Fibroblast of the aortic adventitia (primary cell): ENCODE measurements at regions not wholly inside any gene's neighbourhood (a gene's known extent, or its start where the extent isn't known, plus 50 kb on each side); places are given as distances from the start of the nearest gene placed in this dataset.
"Not testable (repeated sequence)": the region's sequence is repeated elsewhere in the genome, so short reads cannot be mapped to it uniquely, and the experiment has no call there.

Experiments used
- DNase-seq: peaks from one replicate; pipeline ENCODE4 v3.0.0-alpha.2; 2010; ENCODE audit warnings: low read depth
- H3K4me3 ChIP-seq: 2 replicates; pipeline ENCODE4 v1.5.1; 2011; ENCODE audit warnings: low read depth, mild to moderate bottlenecking, control low read depth, low read length, moderate library complexity
- TF ChIP-seq, protein P1 (sequence below): IDR thresholded peaks from 2 replicates; pipeline ENCODE4 v1.5.1; 2011; ENCODE audit warnings: mild to moderate bottlenecking, low read length, control low read depth, inconsistent platforms; ENCODE audit not compliant: insufficient read depth

DNA sequence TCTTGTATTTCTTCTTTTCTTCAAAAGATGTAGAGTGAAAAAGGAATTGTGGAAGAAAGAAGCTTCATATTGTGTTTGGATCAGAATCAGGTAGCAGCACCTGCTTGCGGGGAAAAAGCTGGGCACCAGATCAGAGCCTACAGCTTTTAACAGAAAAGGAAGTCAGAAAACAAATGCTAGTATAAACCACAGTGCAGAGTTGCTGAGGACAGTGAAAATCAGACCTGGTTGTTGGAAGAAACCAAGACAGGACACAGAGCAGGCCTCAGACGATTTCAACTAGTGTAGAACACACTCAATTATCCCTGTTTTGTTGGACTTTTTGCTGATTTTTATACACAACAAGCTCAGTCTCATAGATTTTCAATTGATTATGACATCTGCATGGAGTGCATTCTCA lies 221.4 kb downstream of the PTN start:
- TF ChIP-seq, protein P1, sequence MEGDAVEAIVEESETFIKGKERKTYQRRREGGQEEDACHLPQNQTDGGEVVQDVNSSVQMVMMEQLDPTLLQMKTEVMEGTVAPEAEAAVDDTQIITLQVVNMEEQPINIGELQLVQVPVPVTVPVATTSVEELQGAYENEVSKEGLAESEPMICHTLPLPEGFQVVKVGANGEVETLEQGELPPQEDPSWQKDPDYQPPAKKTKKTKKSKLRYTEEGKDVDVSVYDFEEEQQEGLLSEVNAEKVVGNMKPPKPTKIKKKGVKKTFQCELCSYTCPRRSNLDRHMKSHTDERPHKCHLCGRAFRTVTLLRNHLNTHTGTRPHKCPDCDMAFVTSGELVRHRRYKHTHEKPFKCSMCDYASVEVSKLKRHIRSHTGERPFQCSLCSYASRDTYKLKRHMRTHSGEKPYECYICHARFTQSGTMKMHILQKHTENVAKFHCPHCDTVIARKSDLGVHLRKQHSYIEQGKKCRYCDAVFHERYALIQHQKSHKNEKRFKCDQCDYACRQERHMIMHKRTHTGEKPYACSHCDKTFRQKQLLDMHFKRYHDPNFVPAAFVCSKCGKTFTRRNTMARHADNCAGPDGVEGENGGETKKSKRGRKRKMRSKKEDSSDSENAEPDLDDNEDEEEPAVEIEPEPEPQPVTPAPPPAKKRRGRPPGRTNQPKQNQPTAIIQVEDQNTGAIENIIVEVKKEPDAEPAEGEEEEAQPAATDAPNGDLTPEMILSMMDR = no peak
- no peak overlapping the region for H3K4me3 ChIP-seq
- DNase-seq = no peak

DNA sequence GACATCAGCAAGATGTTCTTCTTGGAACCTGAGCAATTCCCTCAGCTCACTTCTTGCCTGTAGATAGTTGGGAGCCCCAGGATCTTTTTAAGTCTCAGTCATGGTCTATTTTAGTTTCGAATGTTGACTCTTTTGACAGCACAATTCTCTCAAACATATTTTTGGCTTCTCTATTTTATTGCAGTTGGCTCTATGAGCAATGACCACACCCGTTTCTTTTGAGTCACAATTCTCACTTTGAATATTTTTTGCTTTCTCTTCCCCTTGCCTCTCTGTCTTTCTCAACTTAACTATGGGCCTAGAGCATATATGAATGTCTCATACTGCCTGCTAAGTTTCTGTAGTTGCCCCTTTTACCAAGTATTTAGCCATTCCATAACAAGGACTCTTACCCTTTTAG lies 222.8 kb downstream of the PTN start:
- DNase-seq = peak; percentile 76
- no peak overlapping the region for H3K4me3 ChIP-seq
- TF ChIP-seq, protein P1 = no peak

DNA sequence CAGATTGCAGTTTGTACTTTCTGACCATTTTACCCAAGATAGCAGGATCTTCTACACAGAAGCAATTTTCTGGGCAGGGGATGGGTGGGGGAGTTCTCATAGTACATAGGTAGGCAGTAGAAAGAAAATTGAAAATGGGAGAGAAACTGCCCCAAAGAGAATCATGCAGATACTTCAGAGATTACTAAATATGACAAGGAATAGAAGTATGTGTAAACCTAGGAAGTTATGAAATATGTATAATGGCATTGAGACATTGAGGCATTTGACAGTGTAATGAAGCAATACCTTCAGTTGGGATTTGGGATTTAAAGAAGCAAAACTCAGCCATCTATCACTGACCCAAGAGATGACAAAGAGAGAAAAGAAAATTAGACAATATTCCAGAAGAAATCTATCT lies 233.0 kb downstream of the PTN start:
- peak; percentile 50 for DNase-seq
- TF ChIP-seq, protein P1 = no peak
- H3K4me3 ChIP-seq = no peak overlapping the region

DNA sequence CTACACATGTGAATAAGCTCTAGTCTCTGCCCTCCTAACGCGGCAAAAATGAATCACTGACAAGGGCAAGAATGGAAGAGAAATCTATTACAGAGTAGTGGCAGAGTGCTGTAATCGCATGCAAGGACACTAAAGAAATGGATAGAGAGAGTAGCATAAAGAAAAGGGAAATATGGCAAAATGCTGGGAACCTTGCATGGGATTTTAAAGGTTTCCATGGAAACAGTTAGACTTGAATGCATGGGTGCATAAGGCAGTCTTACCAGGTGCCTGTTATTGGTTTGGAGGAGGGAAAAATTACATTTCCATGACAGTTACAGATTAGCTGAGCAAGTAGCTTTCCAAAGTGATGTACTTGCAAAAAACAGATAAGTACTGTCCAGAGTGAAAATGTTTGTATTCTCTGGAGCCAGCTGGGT lies 233.4 kb downstream of the PTN start:
- TF ChIP-seq, protein P1 = peak; percentile 4
- H3K4me3 ChIP-seq = no peak overlapping the region
- DNase-seq = peak; percentile 24

DNA sequence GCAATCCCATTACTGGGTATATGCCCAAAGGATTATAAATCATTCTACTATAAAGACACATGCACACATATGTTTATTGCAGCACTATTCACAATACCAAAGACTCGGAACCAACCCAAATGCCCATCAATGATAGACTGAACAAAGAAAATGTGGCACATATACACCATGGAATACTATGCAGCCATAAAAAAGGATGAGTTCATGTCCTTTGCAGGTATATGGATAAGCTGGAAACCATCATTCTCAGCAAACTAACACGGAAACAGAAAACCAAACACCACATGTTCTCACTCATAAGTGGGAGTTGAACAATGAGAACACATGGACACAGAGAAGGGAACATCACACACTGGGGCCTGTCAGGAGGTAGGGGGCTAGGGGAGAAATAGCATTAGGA lies 235.7 kb downstream of the PTN start:
- not testable (repeated sequence) for DNase-seq, H3K4me3 ChIP-seq

DNA sequence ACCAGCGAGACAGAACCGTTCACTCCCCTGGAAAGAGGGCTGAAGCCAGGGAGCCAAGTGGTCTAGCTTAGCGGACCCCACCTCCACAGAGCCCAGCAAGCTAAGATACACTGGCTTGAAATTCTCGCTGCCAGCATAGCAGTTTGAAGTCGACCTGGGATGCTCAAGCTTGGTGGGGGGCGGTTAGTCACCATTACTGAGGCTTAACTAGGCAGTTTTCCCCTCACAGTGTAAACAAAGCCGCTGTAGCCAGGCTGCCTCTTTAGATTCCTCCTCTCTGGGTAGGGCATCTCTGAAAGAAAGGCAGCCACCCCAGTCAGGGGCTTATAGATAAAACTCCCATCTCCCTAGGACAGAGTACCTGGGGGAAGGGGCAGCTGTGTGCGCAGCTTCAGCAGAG lies 235.1 kb downstream of the CHRM2 start:
- not testable (repeated sequence) for DNase-seq

DNA sequence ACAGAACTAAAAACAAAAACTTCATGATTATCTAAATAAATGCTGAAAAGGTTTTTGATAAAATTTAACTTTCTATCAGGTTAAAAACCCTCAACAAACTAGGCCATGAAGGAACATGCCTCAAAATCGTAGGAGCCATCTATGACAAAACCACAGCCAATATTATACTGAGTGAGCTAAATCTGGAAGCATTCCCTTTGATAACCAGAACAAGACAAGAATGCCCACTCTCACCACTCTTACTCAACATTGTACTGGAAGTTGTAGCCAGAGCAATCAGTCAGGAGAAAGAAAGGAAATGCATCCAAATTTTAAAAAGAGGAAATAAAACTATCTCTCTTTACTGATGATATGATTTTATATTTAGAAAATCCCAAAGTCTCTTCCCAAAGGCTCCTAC lies 228.7 kb downstream of the CHRM2 start:
- peak; percentile 63 for DNase-seq
- no peak overlapping the region for H3K4me3 ChIP-seq
- TF ChIP-seq, protein P1 = no peak

More for the DNA sequence above, 235.1 kb downstream of the CHRM2 start:
- not testable (repeated sequence) for H3K4me3 ChIP-seq

DNA sequence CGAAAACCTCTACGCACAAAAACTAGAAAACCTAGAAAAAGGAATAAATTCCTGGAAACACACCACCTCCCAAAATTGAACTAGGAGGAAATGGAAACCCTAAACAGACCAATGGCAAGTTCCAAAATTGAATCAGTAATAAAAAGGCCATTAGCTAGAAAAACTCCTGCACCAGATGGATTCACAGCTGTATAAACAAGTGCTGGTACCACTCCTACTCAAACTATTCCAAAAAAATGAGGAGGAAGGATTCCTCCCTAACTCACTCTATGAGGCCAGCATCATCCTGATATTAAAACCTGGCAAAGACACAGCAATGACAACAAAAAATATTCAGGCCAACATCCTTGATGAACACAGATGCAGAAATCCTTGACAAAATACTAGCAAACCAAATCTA lies 228.2 kb downstream of the CHRM2 start:
- no peak overlapping the region for H3K4me3 ChIP-seq
- TF ChIP-seq, protein P1 = no peak
- DNase-seq = peak; percentile 59
